Endothelial cell of umbilical vein (primary cell): ENCODE measurements at regions not wholly inside any gene's neighbourhood (a gene's known extent, or its start where the extent isn't known, plus 50 kb on each side); places are given as distances from the start of the nearest gene placed in this dataset.
"Not testable (repeated sequence)": the region's sequence is repeated elsewhere in the genome, so short reads cannot be mapped to it uniquely, and the experiment has no call there.

Experiments
- CTCF ChIP-seq, 2 donors: IDR thresholded peaks; 1 replicate in 1 of 2; 2 replicates in 1 of 2; pipeline ENCODE4 v1.5.1; 2011; ENCODE audit warnings: low read length in 2 of 2, mild to moderate bottlenecking in 2 of 2, moderate library complexity in 2 of 2, control low read depth in 1 of 2, inconsistent platforms in 1 of 2, low read depth in 1 of 2; ENCODE audit not compliant: insufficient read depth in 1 of 2; ENCODE audit errors: extremely low read depth in 1 of 2
- JUN ChIP-seq: IDR thresholded peaks from 2 replicates; pipeline ENCODE4 v1.6.1; 2011; ENCODE audit warnings: borderline replicate concordance, low read depth; ENCODE audit not compliant: insufficient read length, insufficient read depth
- MAX ChIP-seq: IDR thresholded peaks from 2 replicates; pipeline ENCODE4 v1.6.1; 2011; ENCODE audit not compliant: insufficient read depth, insufficient read length
- MYC ChIP-seq: IDR thresholded peaks from one replicate; pipeline ENCODE4 v1.6.1; 2011; ENCODE audit warnings: mild to moderate bottlenecking, low read depth, low read length
- POLR2A ChIP-seq: IDR thresholded peaks from 2 replicates; pipeline ENCODE4 v1.6.1; 2012; ENCODE audit warnings: low read depth, mild to moderate bottlenecking, control low read depth, low read length
- POLR2AphosphoS5 ChIP-seq: IDR thresholded peaks from 2 replicates; pipeline ENCODE4 v1.6.1; 2012; ENCODE audit warnings: low read depth, mild to moderate bottlenecking, control low read depth, low read length, moderate library complexity; ENCODE audit not compliant: insufficient read depth

GRCh38 chr10:109809954-109810353, 113.4 kb downstream of the XPNPEP1 start:
- TF ChIP-seq CTCF (IDR thresholded peaks at IDR 0.05; ENCODE audit: extremely low read depth in 1 of 2, insufficient read depth in 1 of 2, low read depth in 1 of 2, low read length in 2 of 2); POLR2A; JUN; MYC; POLR2AphosphoS5; MAX: not testable (repeated sequence)
